ENCODE measurements at regions not wholly inside any gene's neighbourhood (a gene's known extent, or its start where the extent isn't known, plus 50 kb on each side); places are given as distances from the start of the nearest gene placed in this dataset.

DNA sequence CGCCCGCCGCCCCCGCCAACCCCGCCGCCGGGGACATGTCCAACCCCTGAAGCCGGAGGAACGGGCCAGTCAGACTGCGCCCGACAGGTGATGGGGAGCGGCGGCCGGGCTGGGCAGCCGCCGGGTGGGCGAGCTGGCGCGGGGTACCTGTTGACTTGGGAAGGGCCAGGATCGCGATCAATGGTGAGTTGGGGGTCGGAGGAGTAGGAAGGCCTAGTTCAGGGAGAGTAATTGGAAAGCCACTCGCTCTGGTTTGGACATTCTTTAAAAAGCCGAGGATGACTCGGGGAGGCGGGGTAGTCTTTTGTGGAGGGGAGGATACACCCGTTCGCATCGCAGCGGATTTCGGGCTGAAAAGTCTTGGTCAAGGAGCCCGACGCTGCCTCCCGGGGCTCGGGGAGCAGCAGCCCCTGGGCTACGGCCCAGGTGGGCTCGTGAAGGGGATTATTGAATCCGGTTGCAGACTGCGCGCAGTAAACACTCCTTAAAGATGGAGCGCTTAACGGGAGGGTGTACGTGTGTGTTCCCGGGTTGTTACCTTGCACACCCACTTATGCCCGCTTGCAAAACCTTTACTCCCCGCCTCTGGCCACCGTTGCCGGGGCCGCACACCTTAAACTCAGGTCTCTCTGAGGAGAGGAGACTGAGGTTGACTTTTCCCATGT, 123.8 kb downstream of the GOSR1 start:
- no peak for TF ChIP-seq EZH2 (IDR thresholded peaks at IDR 0.05; ENCODE audit: borderline replicate concordance, low read depth, low read length, poor library complexity, severe bottlenecking)
- TF ChIP-seq, protein P1, sequence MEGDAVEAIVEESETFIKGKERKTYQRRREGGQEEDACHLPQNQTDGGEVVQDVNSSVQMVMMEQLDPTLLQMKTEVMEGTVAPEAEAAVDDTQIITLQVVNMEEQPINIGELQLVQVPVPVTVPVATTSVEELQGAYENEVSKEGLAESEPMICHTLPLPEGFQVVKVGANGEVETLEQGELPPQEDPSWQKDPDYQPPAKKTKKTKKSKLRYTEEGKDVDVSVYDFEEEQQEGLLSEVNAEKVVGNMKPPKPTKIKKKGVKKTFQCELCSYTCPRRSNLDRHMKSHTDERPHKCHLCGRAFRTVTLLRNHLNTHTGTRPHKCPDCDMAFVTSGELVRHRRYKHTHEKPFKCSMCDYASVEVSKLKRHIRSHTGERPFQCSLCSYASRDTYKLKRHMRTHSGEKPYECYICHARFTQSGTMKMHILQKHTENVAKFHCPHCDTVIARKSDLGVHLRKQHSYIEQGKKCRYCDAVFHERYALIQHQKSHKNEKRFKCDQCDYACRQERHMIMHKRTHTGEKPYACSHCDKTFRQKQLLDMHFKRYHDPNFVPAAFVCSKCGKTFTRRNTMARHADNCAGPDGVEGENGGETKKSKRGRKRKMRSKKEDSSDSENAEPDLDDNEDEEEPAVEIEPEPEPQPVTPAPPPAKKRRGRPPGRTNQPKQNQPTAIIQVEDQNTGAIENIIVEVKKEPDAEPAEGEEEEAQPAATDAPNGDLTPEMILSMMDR (conservative IDR thresholded peaks at IDR 0.05; ENCODE audit: low read depth, low read length) = no peak

Data from A673 (cell line).